ENCODE measurements at regions not wholly inside any gene's neighbourhood (a gene's known extent, or its start where the extent isn't known, plus 50 kb on each side); places are given as distances from the start of the nearest gene placed in this dataset.

GRCh38 chr9:113646946-113647914, 183.7 kb downstream of the RGS3 start:
- 72 to 90% methylated on average over 10 of the region's 10 CpGs for WGBS, 2 donors
- H3K36me3 ChIP-seq (replicated peaks in 1 of 2; ENCODE audit: insufficient read depth in 1 of 2, low read depth in 2 of 2): no peaks in the 10 kb centered on the region
- DNase-seq: no peak
- no peaks in the 10 kb centered on the region for H3K9me3 ChIP-seq
- H3K4me1 ChIP-seq: no peaks in the 10 kb centered on the region
- no peak for TF ChIP-seq CTCF (IDR thresholded peaks at IDR 0.05)
- no peak for TF ChIP-seq POLR2A (IDR thresholded peaks at IDR 0.05)
- intact Hi-C loops (cut with DNase I): no loop called here
- H3K27me3 ChIP-seq: no peaks in the 10 kb centered on the region
- no peak for ATAC-seq
- H3K27ac ChIP-seq: no peak overlapping the region
- no peak overlapping the region for H3K4me3 ChIP-seq

GRCh38 chr9:113648048-113648447, 184.5 kb downstream of the RGS3 start:
- Histone ChIP-seq H3K9me3 (no peaks in the 10 kb centered on the region), H3K27me3 (no peaks in the 10 kb centered on the region), H3K36me3 (replicated peaks in 1 of 2; ENCODE audit: insufficient read depth in 1 of 2, low read depth in 2 of 2) (no peaks in the 10 kb centered on the region), H3K4me1 (no peaks in the 10 kb centered on the region), H3K4me3 (no peak overlapping the region), H3K27ac (no peak overlapping the region)
- intact Hi-C loops (cut with DNase I): no loop called here
- no peak for DNase-seq
- ATAC-seq: no peak
- 88 to 92% methylated on average over 2 of the region's 2 CpGs for WGBS, 2 donors
- TF ChIP-seq CTCF (IDR thresholded peaks at IDR 0.05): no peak
- TF ChIP-seq POLR2A (IDR thresholded peaks at IDR 0.05): no peak

- Histone ChIP-seq H3K4me1 (no peaks in the 10 kb centered on the region), H3K4me3 (no peak overlapping the region), H3K36me3 (replicated peaks in 1 of 2; ENCODE audit: insufficient read depth in 1 of 2, low read depth in 2 of 2) (no peaks in the 10 kb centered on the region), H3K27me3 (no peaks in the 10 kb centered on the region), H3K9me3 (no peaks in the 10 kb centered on the region), H3K27ac (no peak overlapping the region)
- 92 to 96% methylated on average over 7 of the region's 7 CpGs for whole genome bisulfite sequencing, 2 donors
- intact Hi-C loops (cut with DNase I): no loop called here
- no peak for TF ChIP-seq POLR2A (IDR thresholded peaks at IDR 0.05)
- TF ChIP-seq CTCF (IDR thresholded peaks at IDR 0.05): no peak
- no peak for ATAC-seq
- no peak for DNase-seq
Measured at GRCh38 chr9:113648586-113648985, 185.1 kb downstream of the RGS3 start.

- 64% methylated on average over 8 to 11 of the region's 11 CpGs for WGBS, 2 donors
- no peak overlapping the region for H3K4me3 ChIP-seq
- no peaks in the 10 kb centered on the region for H3K4me1 ChIP-seq
- H3K9me3 ChIP-seq: no peaks in the 10 kb centered on the region
- no peaks in the 10 kb centered on the region for H3K27me3 ChIP-seq
- ATAC-seq: no peak
- no peak for TF ChIP-seq POLR2A (IDR thresholded peaks at IDR 0.05)
- TF ChIP-seq CTCF (IDR thresholded peaks at IDR 0.05): no peak
- no peaks in the 10 kb centered on the region for H3K36me3 ChIP-seq (replicated peaks in 1 of 2; ENCODE audit: insufficient read depth in 1 of 2, low read depth in 2 of 2)
- intact Hi-C loops (cut with DNase I): no loop called here
- H3K27ac ChIP-seq: no peak overlapping the region
- peak in 2 of 4 donors; percentile 28 to 31 for DNase-seq
Measured at GRCh38 chr9:113649054-113649453, 185.5 kb downstream of the RGS3 start.

DNA sequence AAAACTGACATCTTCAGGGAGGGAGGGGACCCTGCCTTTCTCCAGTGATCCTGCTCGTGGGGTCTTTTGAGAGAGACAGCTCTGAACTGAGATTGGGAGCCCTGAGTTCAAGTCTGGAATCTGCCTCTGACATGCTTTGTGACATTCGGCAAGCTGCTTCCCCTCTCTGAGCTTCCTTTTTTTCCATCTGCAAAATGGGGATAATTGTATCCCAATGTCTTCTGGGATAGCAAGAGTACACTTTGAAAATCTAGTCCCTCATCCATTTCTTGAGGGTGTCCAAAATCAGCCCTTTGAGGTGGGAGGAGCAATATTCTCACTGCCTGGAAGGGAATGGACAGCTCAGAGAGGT, 186.3 kb downstream of the RGS3 start:
- intact Hi-C loops (cut with DNase I): loop anchor here (5.0 kb wide), 2 partner anchors 48 to 203 kb away; no protein-coding TSS in a partner anchor
- DNase-seq (no peak), ATAC-seq (no peak)
- WGBS, 2 donors: 79 to 90% methylated on average over 2 of the region's 2 CpGs
- Histone ChIP-seq H3K4me3 (no peak overlapping the region), H3K27me3 (no peaks in the 10 kb centered on the region), H3K9me3 (no peaks in the 10 kb centered on the region), H3K4me1 (no peaks in the 10 kb centered on the region), H3K36me3 (replicated peaks in 1 of 2; ENCODE audit: insufficient read depth in 1 of 2, low read depth in 2 of 2) (no peaks in the 10 kb centered on the region), H3K27ac (no peak overlapping the region)
- no peak for TF ChIP-seq CTCF (IDR thresholded peaks at IDR 0.05)
- TF ChIP-seq POLR2A (IDR thresholded peaks at IDR 0.05): no peak
